Upper lobe of left lung (tissue), 4 donors: ENCODE measurements at regions not wholly inside any gene's neighbourhood (a gene's known extent, or its start where the extent isn't known, plus 50 kb on each side); places are given as distances from the start of the nearest gene placed in this dataset.

Experiments
- EP300 ChIP-seq, 4 donors: sonication (generic); formaldehyde crosslinking; IDR thresholded peaks; one replicate each; pipeline ENCODE4 v1.5.1; 2017; ENCODE audit warnings: antibody characterized with exemption in 4 of 4, control low read depth in 2 of 4
- POLR2A ChIP-seq, 4 donors: fragments of 450-650 bp; IDR thresholded peaks; one replicate each; pipeline ENCODE4 v1.5.1; 2016 to 2017; ENCODE audit warnings: antibody characterized with exemption in 4 of 4, mild to moderate bottlenecking in 2 of 4
- TF ChIP-seq, protein P1 (sequence below), 6 experiments: fragments of 450-650 bp in 4 of 6; fragments of 200-600 bp in 2 of 6; sonication (generic) in 2 of 6; IDR thresholded peaks; one replicate each; pipeline ENCODE4 v1.5.1; 2016 to 2019; ENCODE audit warnings: antibody characterized with exemption in 6 of 6

GRCh38 chr5:28523416-28523815 is 1485.0 kb upstream of the CDH9 start:
- TF ChIP-seq, protein P1, sequence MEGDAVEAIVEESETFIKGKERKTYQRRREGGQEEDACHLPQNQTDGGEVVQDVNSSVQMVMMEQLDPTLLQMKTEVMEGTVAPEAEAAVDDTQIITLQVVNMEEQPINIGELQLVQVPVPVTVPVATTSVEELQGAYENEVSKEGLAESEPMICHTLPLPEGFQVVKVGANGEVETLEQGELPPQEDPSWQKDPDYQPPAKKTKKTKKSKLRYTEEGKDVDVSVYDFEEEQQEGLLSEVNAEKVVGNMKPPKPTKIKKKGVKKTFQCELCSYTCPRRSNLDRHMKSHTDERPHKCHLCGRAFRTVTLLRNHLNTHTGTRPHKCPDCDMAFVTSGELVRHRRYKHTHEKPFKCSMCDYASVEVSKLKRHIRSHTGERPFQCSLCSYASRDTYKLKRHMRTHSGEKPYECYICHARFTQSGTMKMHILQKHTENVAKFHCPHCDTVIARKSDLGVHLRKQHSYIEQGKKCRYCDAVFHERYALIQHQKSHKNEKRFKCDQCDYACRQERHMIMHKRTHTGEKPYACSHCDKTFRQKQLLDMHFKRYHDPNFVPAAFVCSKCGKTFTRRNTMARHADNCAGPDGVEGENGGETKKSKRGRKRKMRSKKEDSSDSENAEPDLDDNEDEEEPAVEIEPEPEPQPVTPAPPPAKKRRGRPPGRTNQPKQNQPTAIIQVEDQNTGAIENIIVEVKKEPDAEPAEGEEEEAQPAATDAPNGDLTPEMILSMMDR (IDR thresholded peaks at IDR 0.05), result no peak
- TF ChIP-seq POLR2A (IDR thresholded peaks at IDR 0.05), result no peak
- no peak for TF ChIP-seq EP300 (IDR thresholded peaks at IDR 0.05)
